Calu3 (cell line): ENCODE measurements at regions not wholly inside any gene's neighbourhood (a gene's known extent, or its start where the extent isn't known, plus 50 kb on each side); places are given as distances from the start of the nearest gene placed in this dataset.

Experiments used
- BruUV-seq: library from RNA; stranded (reverse); fragments of 400-500 nt; replicated peaks from 2 replicates; lab custom pipeline; 2021; lab: Mats Ljungman, UMichigan
- CTCF ChIA-PET: fragments of 300-600 bp; sonication (Branson Sonifier 250); formaldehyde crosslinking; loops from one replicate; lab custom pipeline; 2022; ENCODE audit warnings: antibody characterized with exemption; lab: Charles Lee
- DNase-seq: peaks from one replicate; pipeline ENCODE4 v3.0.0; 2022
- H3K27ac Mint-ChIP-seq: one replicate; pipeline ENCODE4 v1.8.0; 2022; ENCODE audit warnings: mixed read lengths; ENCODE audit not compliant: unreplicated experiment
- H3K27me3 Mint-ChIP-seq: one replicate; pipeline ENCODE4 v1.8.0; 2022; ENCODE audit warnings: mixed read lengths; ENCODE audit not compliant: unreplicated experiment
- H3K36me3 Mint-ChIP-seq: one replicate; pipeline ENCODE4 v1.8.0; 2022; ENCODE audit warnings: mild to moderate bottlenecking, moderate library complexity, mixed read lengths; ENCODE audit not compliant: insufficient read depth, unreplicated experiment
- H3K4me1 Mint-ChIP-seq: one replicate; pipeline ENCODE4 v1.8.0; 2022; ENCODE audit warnings: mild to moderate bottlenecking, low read depth, mixed read lengths; ENCODE audit not compliant: unreplicated experiment
- H3K4me3 Mint-ChIP-seq: one replicate; pipeline ENCODE4 v1.8.0; 2022; ENCODE audit warnings: mild to moderate bottlenecking, low read depth, moderate library complexity, mixed read lengths; ENCODE audit not compliant: unreplicated experiment
- H3K9me3 Mint-ChIP-seq: one replicate; pipeline ENCODE4 v1.8.0; 2022; ENCODE audit warnings: low read depth, mixed read lengths; ENCODE audit not compliant: unreplicated experiment
- CTCF ChIP-seq: fragments of 200-600 bp; IDR thresholded peaks from one replicate; pipeline ENCODE4 v1.8.0; 2022; ENCODE audit warnings: antibody characterized with exemption; ENCODE audit not compliant: unreplicated experiment
- intact Hi-C: fragments of 100-400 bp; cut with micrococcal nuclease; formaldehyde crosslinking; loops from one replicate; pipeline ENCODE4 v1.10.0; 2022; ENCODE audit not compliant: unreplicated experiment

GRCh38 chr6:48983377-48983776 is 479.7 kb downstream of the MMUT start:
- Mint-ChIP-seq H3K27me3 (no peaks in the 10 kb centered on the region), H3K4me3 (no peak overlapping the region), H3K9me3 (no peaks in the 10 kb centered on the region), H3K27ac (no peak overlapping the region), H3K36me3 (no peaks in the 10 kb centered on the region), H3K4me1 (no peaks in the 10 kb centered on the region)
- intact Hi-C loops, result no loop called here
- DNase-seq, result no peak
- no peak for TF ChIP-seq CTCF
- CTCF ChIA-PET, result no interaction called here
- BruUV-seq, result no TSS peak

- no peak for DNase-seq
- H3K4me3 Mint-ChIP-seq, result no peak overlapping the region
- H3K9me3 Mint-ChIP-seq, result no peaks in the 10 kb centered on the region
- no TSS peak for BruUV-seq
- H3K27me3 Mint-ChIP-seq, result no peaks in the 10 kb centered on the region
- H3K36me3 Mint-ChIP-seq, result no peaks in the 10 kb centered on the region
- H3K27ac Mint-ChIP-seq, result no peak overlapping the region
- H3K4me1 Mint-ChIP-seq, result no peaks in the 10 kb centered on the region
- TF ChIP-seq CTCF, result no peak
- CTCF ChIA-PET, result no interaction called here
- intact Hi-C loops, result no loop called here
Observed at GRCh38 chr6:48979806-48980205, 483.2 kb downstream of the MMUT start.

- Mint-ChIP-seq H3K4me3 (no peak overlapping the region), H3K36me3 (no peaks in the 10 kb centered on the region), H3K9me3 (no peaks in the 10 kb centered on the region), H3K27me3 (no peaks in the 10 kb centered on the region), H3K27ac (no peak overlapping the region), H3K4me1 (no peaks in the 10 kb centered on the region)
- intact Hi-C loops, result no loop called here
- no peak for TF ChIP-seq CTCF
- DNase-seq, result no peak
- no TSS peak for BruUV-seq
- CTCF ChIA-PET, result no interaction called here
Observed at GRCh38 chr6:48979085-48979484, 484.0 kb downstream of the MMUT start.

GRCh38 chr6:48978016-48978415 is 485.0 kb downstream of the MMUT start:
- intact Hi-C loops, result no loop called here
- DNase-seq, result no peak
- Mint-ChIP-seq H3K36me3 (no peaks in the 10 kb centered on the region), H3K4me3 (no peak overlapping the region), H3K27ac (no peak overlapping the region), H3K27me3 (no peaks in the 10 kb centered on the region), H3K9me3 (no peaks in the 10 kb centered on the region), H3K4me1 (no peaks in the 10 kb centered on the region)
- CTCF ChIA-PET, result no interaction called here
- TF ChIP-seq CTCF, result no peak
- BruUV-seq, result no TSS peak
